C4-2B (cell line): ENCODE measurements at regions not wholly inside any gene's neighbourhood (a gene's known extent, or its start where the extent isn't known, plus 50 kb on each side); places are given as distances from the start of the nearest gene placed in this dataset.

Source experiments
- ZFX ChIP-seq: fragments of 450-650 bp; IDR thresholded peaks from 2 replicates; pipeline ENCODE4 v1.6.1; 2017
- TF ChIP-seq, protein P1 (sequence below): fragments of 450-650 bp; conservative IDR thresholded peaks from 2 replicates; pipeline ENCODE4 v1.5.1; 2017; ENCODE audit warnings: mild to moderate bottlenecking

DNA sequence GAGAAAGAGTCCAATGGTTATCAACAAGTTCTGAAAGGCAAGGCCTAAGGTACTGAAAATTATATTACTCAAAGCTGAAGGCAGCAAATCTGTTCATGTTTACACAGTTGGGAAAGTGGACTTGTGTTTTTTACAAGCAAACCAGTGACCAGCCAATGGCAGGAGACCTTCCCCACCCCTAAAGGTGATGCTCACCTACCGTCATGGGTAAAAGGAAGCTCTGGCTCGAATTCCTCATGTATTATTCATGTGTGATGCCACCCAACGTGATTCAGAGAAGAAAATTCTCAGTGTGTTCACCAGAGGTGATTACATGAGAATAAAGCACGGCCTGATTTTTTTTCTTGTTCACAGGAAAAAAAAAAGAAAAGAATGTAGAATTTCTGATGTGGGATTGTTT is 1161.2 kb upstream of the SEL1L start:
- TF ChIP-seq, protein P1, sequence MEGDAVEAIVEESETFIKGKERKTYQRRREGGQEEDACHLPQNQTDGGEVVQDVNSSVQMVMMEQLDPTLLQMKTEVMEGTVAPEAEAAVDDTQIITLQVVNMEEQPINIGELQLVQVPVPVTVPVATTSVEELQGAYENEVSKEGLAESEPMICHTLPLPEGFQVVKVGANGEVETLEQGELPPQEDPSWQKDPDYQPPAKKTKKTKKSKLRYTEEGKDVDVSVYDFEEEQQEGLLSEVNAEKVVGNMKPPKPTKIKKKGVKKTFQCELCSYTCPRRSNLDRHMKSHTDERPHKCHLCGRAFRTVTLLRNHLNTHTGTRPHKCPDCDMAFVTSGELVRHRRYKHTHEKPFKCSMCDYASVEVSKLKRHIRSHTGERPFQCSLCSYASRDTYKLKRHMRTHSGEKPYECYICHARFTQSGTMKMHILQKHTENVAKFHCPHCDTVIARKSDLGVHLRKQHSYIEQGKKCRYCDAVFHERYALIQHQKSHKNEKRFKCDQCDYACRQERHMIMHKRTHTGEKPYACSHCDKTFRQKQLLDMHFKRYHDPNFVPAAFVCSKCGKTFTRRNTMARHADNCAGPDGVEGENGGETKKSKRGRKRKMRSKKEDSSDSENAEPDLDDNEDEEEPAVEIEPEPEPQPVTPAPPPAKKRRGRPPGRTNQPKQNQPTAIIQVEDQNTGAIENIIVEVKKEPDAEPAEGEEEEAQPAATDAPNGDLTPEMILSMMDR: no peak
- no peak for TF ChIP-seq ZFX
